OCI-LY7 (cell line): ENCODE measurements at regions not wholly inside any gene's neighbourhood (a gene's known extent, or its start where the extent isn't known, plus 50 kb on each side); places are given as distances from the start of the nearest gene placed in this dataset.

Experiments
- BruUV-seq: library from RNA; stranded (reverse); fragments of 400-500 nt; replicated peaks from 2 replicates; lab custom pipeline; 2021; lab: Mats Ljungman, UMichigan
- CTCF ChIA-PET: fragments of 300-600 bp; sonication (Branson Sonifier 250); formaldehyde crosslinking; loops from one replicate; lab custom pipeline; 2022; ENCODE audit warnings: antibody characterized with exemption; ENCODE audit not compliant: unreplicated experiment; lab: Charles Lee
- POLR2A ChIA-PET: fragments of 300-600 bp; sonication (Branson Sonifier 250); formaldehyde crosslinking; loops from one replicate; lab custom pipeline; 2022; ENCODE audit warnings: antibody characterized with exemption; lab: Charles Lee
- DNase-seq: peaks from one replicate; pipeline ENCODE4 v3.0.0-alpha.2; 2015; ENCODE audit warnings: low spot score
- H2AFZ ChIP-seq: fragments of 200-600 bp; sonication (generic), shearing (Covaris generic); 2 replicates; pipeline ENCODE4 v1.6.1; 2014; ENCODE audit warnings: mild to moderate bottlenecking, antibody characterized with exemption, low read length, moderate library complexity
- H3K27ac ChIP-seq: fragments of 200-600 bp; sonication (generic); 2 replicates; pipeline ENCODE4 v1.5.1; 2014; ENCODE audit warnings: mixed run types, low read depth, mild to moderate bottlenecking, moderate library complexity, low read length, inconsistent platforms; ENCODE audit not compliant: poor library complexity, severe bottlenecking
- H3K36me3 ChIP-seq: fragments of 200-600 bp; sonication (generic); 2 replicates; pipeline ENCODE4 v1.6.1; 2014; ENCODE audit warnings: mild to moderate bottlenecking, antibody characterized with exemption, low read length, moderate library complexity, mixed read lengths; ENCODE audit not compliant: insufficient read depth
- H3K4me1 ChIP-seq: fragments of 200-600 bp; sonication (generic); 2 replicates; pipeline ENCODE4 v1.5.1; 2014; ENCODE audit warnings: mild to moderate bottlenecking, low read length; ENCODE audit not compliant: insufficient read depth, poor library complexity, severe bottlenecking
- H3K4me2 ChIP-seq: fragments of 200-600 bp; sonication (generic); 2 replicates; pipeline ENCODE4 v1.6.1; 2014; ENCODE audit warnings: mild to moderate bottlenecking, low read length
- H3K4me3 ChIP-seq: fragments of 200-600 bp; sonication (generic); 2 replicates; pipeline ENCODE4 v1.5.1; 2014; ENCODE audit warnings: mild to moderate bottlenecking, low read depth, low read length; ENCODE audit not compliant: poor library complexity, severe bottlenecking
- H3K79me2 ChIP-seq: fragments of 200-600 bp; sonication (generic); 2 replicates; pipeline ENCODE4 v1.6.1; 2016; ENCODE audit warnings: low read depth, mild to moderate bottlenecking, low read length, moderate library complexity, mixed read lengths; ENCODE audit not compliant: insufficient read depth
- H3K9me2 ChIP-seq: fragments of 200-600 bp; sonication (generic); 2 replicates; pipeline ENCODE4 v1.6.1; 2016; ENCODE audit warnings: mild to moderate bottlenecking, low read length, mixed read lengths; ENCODE audit not compliant: insufficient read depth
- H3K9me3 ChIP-seq: fragments of 200-600 bp; sonication (generic); 2 replicates; pipeline ENCODE4 v1.6.1; 2014; ENCODE audit warnings: mild to moderate bottlenecking, mixed run types, low read length, mixed read lengths
- H4K20me1 ChIP-seq: fragments of 200-600 bp; sonication (generic); 2 replicates; pipeline ENCODE4 v1.6.1; 2014; ENCODE audit warnings: mild to moderate bottlenecking, antibody characterized with exemption, low read length, moderate library complexity, mixed read lengths; ENCODE audit not compliant: insufficient read depth
- EZH2phosphoT487 ChIP-seq: fragments of 200-600 bp; sonication (generic); IDR thresholded peaks from 2 replicates; pipeline ENCODE4 v1.6.1; 2018; ENCODE audit warnings: low read depth, borderline replicate concordance, mild to moderate bottlenecking, mixed run types, antibody characterized with exemption, low read length, moderate library complexity, mixed read lengths
- intact Hi-C: fragments of 100-400 bp; cut with micrococcal nuclease; formaldehyde crosslinking; loops from one replicate; pipeline ENCODE4 v1.10.0; 2022; ENCODE audit not compliant: unreplicated experiment
- TF ChIP-seq, protein P1 (sequence below): fragments of 200-600 bp; sonication (generic); conservative IDR thresholded peaks from 2 replicates; pipeline ENCODE4 v1.5.1; 2014; ENCODE audit warnings: mild to moderate bottlenecking, antibody characterized with exemption, low read length, moderate library complexity, mixed read lengths

- no peak for DNase-seq
- H3K27ac ChIP-seq = no peak overlapping the region
- no peak overlapping the region for H3K4me3 ChIP-seq
- POLR2A ChIA-PET = interaction anchor here (0.9 kb wide), 1 partner anchor 11 kb away, joined by 3 read pairs; no protein-coding TSS in a partner anchor
- CTCF ChIA-PET = no interaction called here
- H2AFZ ChIP-seq = no peak overlapping the region
- no peaks in the 10 kb centered on the region for H3K4me1 ChIP-seq
- TF ChIP-seq EZH2phosphoT487 = no peak
- TF ChIP-seq, protein P1, sequence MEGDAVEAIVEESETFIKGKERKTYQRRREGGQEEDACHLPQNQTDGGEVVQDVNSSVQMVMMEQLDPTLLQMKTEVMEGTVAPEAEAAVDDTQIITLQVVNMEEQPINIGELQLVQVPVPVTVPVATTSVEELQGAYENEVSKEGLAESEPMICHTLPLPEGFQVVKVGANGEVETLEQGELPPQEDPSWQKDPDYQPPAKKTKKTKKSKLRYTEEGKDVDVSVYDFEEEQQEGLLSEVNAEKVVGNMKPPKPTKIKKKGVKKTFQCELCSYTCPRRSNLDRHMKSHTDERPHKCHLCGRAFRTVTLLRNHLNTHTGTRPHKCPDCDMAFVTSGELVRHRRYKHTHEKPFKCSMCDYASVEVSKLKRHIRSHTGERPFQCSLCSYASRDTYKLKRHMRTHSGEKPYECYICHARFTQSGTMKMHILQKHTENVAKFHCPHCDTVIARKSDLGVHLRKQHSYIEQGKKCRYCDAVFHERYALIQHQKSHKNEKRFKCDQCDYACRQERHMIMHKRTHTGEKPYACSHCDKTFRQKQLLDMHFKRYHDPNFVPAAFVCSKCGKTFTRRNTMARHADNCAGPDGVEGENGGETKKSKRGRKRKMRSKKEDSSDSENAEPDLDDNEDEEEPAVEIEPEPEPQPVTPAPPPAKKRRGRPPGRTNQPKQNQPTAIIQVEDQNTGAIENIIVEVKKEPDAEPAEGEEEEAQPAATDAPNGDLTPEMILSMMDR = no peak
- no peaks in the 10 kb centered on the region for H3K79me2 ChIP-seq
- H3K9me2 ChIP-seq = no peaks in the 10 kb centered on the region
- no peaks in the 10 kb centered on the region for H3K36me3 ChIP-seq
- no peaks in the 10 kb centered on the region for H4K20me1 ChIP-seq
- no peak overlapping the region for H3K4me2 ChIP-seq
- H3K9me3 ChIP-seq = no peaks in the 10 kb centered on the region
- intact Hi-C loops = no loop called here
- no TSS peak for BruUV-seq
These were observed 84.2 kb upstream of the FGGY start for GRCh38 chr1:59212706-59213105.

DNA sequence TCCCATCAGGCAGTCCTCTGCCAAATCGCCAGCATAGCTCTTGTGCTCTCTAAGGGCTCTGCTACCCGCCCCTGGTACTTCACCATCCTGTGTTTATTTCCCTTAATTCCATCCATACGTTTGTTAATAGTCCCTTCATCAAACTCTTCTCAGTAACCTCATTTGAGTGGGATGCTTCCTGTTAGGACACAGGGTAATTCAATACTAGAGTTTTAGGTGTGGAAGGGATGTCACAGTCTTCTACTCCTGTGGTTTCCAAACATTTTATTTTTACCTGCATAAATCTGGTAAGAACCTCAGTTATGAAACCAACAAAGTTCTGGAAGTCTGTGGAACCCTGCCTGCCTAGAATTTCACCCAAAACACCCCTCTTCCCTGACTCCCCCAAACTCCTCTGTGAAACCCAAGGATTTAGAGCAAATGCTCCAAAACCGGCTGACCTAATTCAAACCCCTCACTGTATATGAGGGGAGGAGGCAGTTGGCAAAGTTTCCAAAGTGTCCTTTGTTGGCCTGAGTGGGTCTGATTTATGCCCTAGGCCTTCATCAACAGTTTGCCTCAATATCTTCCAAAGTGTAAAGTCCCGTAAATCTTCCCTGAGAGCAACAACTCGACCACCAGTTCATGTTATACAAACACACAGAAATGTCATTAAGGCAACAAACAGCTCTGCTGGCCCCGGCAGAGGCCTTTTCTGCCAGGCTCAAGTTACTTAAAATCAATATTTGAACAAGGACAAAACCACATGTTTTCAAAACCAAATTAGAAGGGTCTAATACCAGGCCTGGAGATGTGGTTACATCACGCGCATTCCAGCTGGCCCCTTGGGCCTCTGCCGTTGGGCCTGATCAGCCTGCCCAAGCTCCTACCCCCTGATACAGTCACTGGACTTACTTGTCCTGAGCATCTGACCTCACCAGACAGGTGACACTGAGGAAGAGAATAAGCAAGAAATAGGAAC is 82.4 kb upstream of the FGGY start:
- POLR2A ChIA-PET = no interaction called here
- DNase-seq = no peak
- Histone ChIP-seq H3K4me3 (no peak overlapping the region), H3K9me3 (no peaks in the 10 kb centered on the region), H3K79me2 (no peaks in the 10 kb centered on the region), H3K36me3 (no peaks in the 10 kb centered on the region), H4K20me1 (no peaks in the 10 kb centered on the region), H3K9me2 (no peaks in the 10 kb centered on the region), H3K4me1 (no peaks in the 10 kb centered on the region), H3K4me2 (no peak overlapping the region), H3K27ac (no peak overlapping the region), H2AFZ (no peak overlapping the region)
- intact Hi-C loops = no loop called here
- CTCF ChIA-PET = no interaction called here
- BruUV-seq = no TSS peak
- TF ChIP-seq EZH2phosphoT487 = no peak
- TF ChIP-seq, protein P1 = no peak
